Astrocyte of the cerebellum (primary cell): ENCODE measurements at regions not wholly inside any gene's neighbourhood (a gene's known extent, or its start where the extent isn't known, plus 50 kb on each side); places are given as distances from the start of the nearest gene placed in this dataset.

ENCODE experiments used
- DNase-seq: peaks from one replicate; pipeline ENCODE4 v3.0.0-alpha.2; 2011; ENCODE audit warnings: low read depth
- H3K4me3 ChIP-seq: 2 replicates; pipeline ENCODE4 v1.5.1; 2011; ENCODE audit warnings: mild to moderate bottlenecking, low read depth, low read length, moderate library complexity
- in situ Hi-C: cut with HindIII; loops from 2 replicates; pipeline ENCODE4 v1.10.0; 2017; ENCODE audit warnings: low sequenced_read_pairs
- TF ChIP-seq, protein P1 (sequence below): IDR thresholded peaks from 2 replicates; pipeline ENCODE4 v1.5.1; 2012; ENCODE audit warnings: low read length, low read depth, moderate library complexity, mild to moderate bottlenecking; ENCODE audit errors: missing control alignments

DNA sequence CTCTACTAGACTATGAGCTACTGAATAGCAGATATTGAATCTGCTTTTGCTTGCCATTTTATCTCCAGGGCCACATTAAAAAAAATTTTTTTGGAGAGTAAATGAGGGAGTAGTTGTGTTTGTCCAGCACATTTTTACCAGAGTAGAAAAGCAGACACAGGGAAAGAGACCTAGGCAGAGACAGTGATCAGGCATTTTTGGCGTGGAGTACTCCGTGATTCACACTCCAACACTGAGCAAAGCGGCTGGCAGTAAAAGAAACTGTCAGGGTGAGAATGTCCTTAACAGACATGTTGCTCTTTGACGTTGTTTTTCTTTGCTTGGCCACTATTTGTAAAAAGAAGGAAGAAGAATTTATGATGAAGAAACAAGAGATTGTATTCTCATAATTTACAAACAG, 304.0 kb downstream of the TDRD3 start:
- TF ChIP-seq, protein P1, sequence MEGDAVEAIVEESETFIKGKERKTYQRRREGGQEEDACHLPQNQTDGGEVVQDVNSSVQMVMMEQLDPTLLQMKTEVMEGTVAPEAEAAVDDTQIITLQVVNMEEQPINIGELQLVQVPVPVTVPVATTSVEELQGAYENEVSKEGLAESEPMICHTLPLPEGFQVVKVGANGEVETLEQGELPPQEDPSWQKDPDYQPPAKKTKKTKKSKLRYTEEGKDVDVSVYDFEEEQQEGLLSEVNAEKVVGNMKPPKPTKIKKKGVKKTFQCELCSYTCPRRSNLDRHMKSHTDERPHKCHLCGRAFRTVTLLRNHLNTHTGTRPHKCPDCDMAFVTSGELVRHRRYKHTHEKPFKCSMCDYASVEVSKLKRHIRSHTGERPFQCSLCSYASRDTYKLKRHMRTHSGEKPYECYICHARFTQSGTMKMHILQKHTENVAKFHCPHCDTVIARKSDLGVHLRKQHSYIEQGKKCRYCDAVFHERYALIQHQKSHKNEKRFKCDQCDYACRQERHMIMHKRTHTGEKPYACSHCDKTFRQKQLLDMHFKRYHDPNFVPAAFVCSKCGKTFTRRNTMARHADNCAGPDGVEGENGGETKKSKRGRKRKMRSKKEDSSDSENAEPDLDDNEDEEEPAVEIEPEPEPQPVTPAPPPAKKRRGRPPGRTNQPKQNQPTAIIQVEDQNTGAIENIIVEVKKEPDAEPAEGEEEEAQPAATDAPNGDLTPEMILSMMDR = no peak
- no peak for DNase-seq
- in situ Hi-C loops = no loop called here

DNA sequence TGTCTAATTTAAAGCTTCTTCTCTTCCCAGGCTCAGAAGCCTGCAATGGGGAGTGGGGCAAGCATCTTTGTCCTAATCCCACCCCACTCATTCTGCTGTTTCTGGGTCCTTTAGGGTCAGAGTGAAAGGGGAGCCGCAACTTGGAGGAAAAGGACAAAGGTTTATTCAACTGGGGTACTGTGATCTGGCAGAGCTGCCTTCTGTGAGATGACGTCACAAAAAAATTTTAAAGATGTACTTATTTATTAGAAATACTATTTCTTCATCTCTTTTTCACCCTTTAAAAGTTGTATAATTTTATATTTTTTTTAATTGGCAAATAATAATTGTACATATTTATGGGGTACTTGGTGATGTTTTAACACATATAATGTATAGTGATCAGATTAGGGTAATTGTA, 302.6 kb downstream of the TDRD3 start:
- no peak overlapping the region for H3K4me3 ChIP-seq
- no peak for DNase-seq
- TF ChIP-seq, protein P1 = no peak
- in situ Hi-C loops = no loop called here

More for the DNA sequence above, 304.0 kb downstream of the TDRD3 start:
- H3K4me3 ChIP-seq = no peak overlapping the region

DNA sequence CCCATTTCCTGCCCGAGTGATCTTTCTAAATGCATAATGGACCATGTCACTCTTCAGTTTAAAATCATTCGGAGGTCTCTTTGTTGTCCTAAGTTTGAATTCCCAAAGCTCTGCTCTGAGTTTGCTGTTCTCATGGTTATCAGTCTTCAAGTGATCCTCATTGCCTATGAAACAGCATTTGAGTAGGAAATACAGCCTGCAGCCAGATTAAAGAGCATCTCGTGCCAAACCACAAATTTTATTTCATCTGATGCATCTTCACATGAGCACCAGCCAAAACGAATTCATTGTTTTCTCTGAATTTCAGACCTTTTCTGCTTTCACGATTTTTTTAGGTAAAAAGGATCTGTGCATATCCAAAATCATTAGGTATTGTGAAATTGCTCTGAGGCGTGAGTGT, 299.6 kb downstream of the TDRD3 start:
- H3K4me3 ChIP-seq = no peak overlapping the region
- no peak for DNase-seq
- TF ChIP-seq, protein P1 = no peak
- in situ Hi-C loops = no loop called here

DNA sequence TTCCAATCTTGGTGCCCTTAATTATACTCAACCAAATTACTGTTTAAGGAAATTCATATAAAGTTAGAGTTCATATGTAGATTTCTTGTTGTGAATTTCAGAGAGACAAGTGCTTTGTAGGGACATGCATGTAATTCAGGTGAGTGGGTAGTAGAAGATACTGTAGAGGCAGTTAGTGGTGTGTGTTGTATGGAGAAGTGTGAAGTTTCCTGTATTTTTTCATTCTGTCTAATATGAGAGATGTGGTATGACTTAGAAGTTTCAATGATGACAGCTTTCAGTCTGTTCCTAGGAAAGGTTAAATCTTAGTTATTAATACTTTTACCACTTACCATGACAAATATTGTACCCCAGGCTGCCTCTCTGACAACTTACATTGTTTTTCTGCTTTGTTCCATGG, 294.2 kb downstream of the TDRD3 start:
- no peak overlapping the region for H3K4me3 ChIP-seq
- in situ Hi-C loops = no loop called here
- TF ChIP-seq, protein P1 = no peak
- DNase-seq = no peak

DNA sequence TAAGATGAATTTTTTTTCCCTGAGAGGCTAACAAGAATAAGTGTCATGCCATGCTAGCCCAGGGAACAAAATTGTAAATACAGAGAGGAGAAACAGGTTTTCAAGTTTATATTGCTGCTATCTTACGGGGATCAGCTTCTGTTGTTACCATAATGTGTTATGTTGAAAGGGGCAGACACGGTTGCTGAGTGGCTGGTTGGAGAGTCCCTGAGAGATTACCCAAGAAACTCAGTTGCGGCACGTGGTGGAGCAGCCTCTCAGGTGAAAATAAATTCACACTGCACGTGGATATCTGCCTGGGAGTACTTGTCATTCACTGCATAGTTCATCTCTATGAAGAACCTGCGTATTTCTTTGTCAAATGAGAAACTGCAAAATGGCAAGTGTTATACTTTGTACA, 293.6 kb downstream of the TDRD3 start:
- H3K4me3 ChIP-seq = no peak overlapping the region
- TF ChIP-seq, protein P1 = no peak
- DNase-seq = no peak
- in situ Hi-C loops = no loop called here

DNA sequence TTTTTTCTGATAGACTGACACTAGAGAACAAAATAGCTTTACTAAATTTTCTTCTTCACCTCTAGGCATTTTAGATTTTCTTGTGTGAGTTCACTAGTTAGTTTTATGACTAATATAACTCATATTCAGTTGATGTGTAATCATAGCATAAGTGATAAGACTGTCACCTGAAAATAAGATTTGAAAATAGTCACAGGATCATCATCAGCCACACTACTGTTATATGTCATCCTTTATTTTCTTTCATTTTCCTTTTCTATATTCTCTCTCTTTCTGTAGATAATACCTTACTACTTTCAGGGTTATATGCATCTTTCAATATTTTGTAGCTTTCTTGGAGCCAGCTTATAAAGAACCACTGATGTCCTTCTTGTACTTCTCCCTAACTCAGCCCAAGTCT, 292.6 kb downstream of the TDRD3 start:
- DNase-seq = no peak
- TF ChIP-seq, protein P1 = no peak
- in situ Hi-C loops = no loop called here
- no peak overlapping the region for H3K4me3 ChIP-seq

DNA sequence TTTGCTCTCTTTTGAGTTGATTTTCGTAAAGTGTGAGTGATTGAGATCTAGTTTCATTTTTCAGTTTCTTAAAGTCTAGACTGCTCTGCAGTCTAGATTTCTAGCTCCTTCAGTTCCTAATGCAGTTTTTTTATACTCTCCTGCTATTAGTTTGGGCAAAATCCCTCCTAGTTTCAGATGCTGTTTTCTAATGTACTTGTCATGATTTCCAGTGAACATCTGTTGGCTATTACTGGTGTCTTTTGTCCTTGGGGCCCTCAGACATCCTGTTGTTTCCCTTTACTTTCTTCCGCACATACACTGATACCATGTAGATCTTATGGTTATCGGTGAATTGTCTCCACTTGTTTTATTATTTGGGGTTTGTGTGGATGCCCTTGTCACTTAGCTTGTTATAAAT, 292.1 kb downstream of the TDRD3 start:
- H3K4me3 ChIP-seq = no peak overlapping the region
- in situ Hi-C loops = no loop called here
- DNase-seq = no peak
- TF ChIP-seq, protein P1 = no peak
